Lung (tissue), 11 donors: ENCODE measurements at regions not wholly inside any gene's neighbourhood (a gene's known extent, or its start where the extent isn't known, plus 50 kb on each side); places are given as distances from the start of the nearest gene placed in this dataset.

ENCODE experiments used
- ATAC-seq: fragments of 200-7000 bp; cut with Tn5 transposase; one replicate; pipeline ENCODE4 v1.9.1; 2020; ENCODE audit warnings: moderate number of reproducible peaks; ENCODE audit not compliant: insufficient read depth, low FRiP score
- DNase-seq, 3 donors: peaks; one replicate each; pipeline ENCODE4 v3.0.0-alpha.2; 2013 to 2017
- H3K27ac ChIP-seq, 2 donors: one replicate each; pipeline ENCODE4 v1.5.1; 2013; ENCODE audit warnings: mild to moderate bottlenecking in 2 of 2, moderate library complexity in 2 of 2, control low read depth in 1 of 2, inconsistent platforms in 1 of 2, low read depth in 1 of 2, low read length in 1 of 2
- H3K27me3 ChIP-seq, 3 donors: one replicate each; pipeline ENCODE4 v1.5.1; 2013; ENCODE audit warnings: low read length in 2 of 3; ENCODE audit not compliant: control insufficient read depth in 3 of 3, insufficient read depth in 3 of 3
- H3K36me3 ChIP-seq, 4 donors: one replicate each; pipeline ENCODE4 v1.5.1; 2013; ENCODE audit warnings: low read length in 4 of 4, mild to moderate bottlenecking in 1 of 4, moderate library complexity in 1 of 4; ENCODE audit not compliant: control insufficient read depth in 4 of 4, insufficient read depth in 4 of 4
- H3K4me1 ChIP-seq, 5 donors: one replicate each; pipeline ENCODE4 v1.5.1; 2013; ENCODE audit warnings: low read length in 5 of 5, mild to moderate bottlenecking in 2 of 5, moderate library complexity in 1 of 5; ENCODE audit not compliant: control insufficient read depth in 5 of 5, insufficient read depth in 5 of 5
- H3K4me3 ChIP-seq: one replicate; pipeline ENCODE4 v1.5.1; 2013; ENCODE audit warnings: mild to moderate bottlenecking, control low read depth, moderate library complexity
- H3K9ac ChIP-seq, 2 donors: one replicate each; pipeline ENCODE4 v1.5.1; 2013; ENCODE audit warnings: low read length in 2 of 2, control low read depth in 1 of 2; ENCODE audit not compliant: insufficient read depth in 1 of 2
- H3K9me3 ChIP-seq, 4 donors: one replicate each; pipeline ENCODE4 v1.5.1; 2013; ENCODE audit warnings: low read length in 3 of 4, mild to moderate bottlenecking in 1 of 4, moderate library complexity in 1 of 4; ENCODE audit not compliant: control insufficient read depth in 4 of 4, insufficient read depth in 3 of 4
- CTCF ChIP-seq: IDR thresholded peaks from 2 replicates; pipeline ENCODE4 v1.5.1; 2012; ENCODE audit warnings: mild to moderate bottlenecking; ENCODE audit errors: control extremely low read depth, extremely low read depth
- whole genome bisulfite sequencing, 2 donors: extraction: QIAGEN DNeasy Blood & Tissue Kit; methylation state at CpG; one replicate each; pipeline ENCODE4 v1.1.7; 2013; 5-methylcytosine and 5-hydroxymethylcytosine counted together
- donor health status: control.
- donor health status: control.
- donor health status: Bipolar disorder and iron deficiency.
- donor health status: healthy.
- donor health status: DM: yes; HTN: yes; CAD: no.

GRCh38 chr9:20224756-20225155 is 397.5 kb downstream of the MLLT3 start:
- no peak overlapping the region for H3K27ac ChIP-seq
- H3K27me3 ChIP-seq: no peaks in the 10 kb centered on the region
- no peaks in the 10 kb centered on the region for H3K36me3 ChIP-seq
- TF ChIP-seq CTCF: no peak
- 50 to 64% methylated on average over 1 of the region's 1 CpG for WGBS, 2 donors
- no peaks in the 10 kb centered on the region for H3K4me1 ChIP-seq
- H3K4me3 ChIP-seq: no peak overlapping the region
- DNase-seq (no peak), ATAC-seq (no peak)
- H3K9me3 ChIP-seq: no peaks in the 10 kb centered on the region
- H3K9ac ChIP-seq: no peak overlapping the region

DNA sequence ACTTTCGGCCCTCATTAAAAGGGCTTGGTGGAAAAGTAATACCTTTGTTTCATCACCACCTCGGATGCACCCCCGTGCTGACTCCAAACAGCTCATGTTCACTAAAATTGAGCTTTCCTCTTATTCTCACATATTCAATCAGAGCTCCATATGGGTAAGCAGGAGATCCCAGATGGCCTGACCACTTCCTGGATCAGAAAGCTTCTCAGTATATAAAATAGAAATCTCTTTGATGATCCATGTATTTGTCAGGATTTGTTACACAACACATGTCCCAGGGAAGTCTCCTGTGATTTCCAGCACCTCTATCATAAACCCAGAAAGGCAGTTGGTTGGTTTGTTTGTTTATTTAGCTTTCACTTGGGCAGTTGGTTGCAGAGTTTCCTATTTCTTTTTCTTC is 402.0 kb downstream of the MLLT3 start:
- TF ChIP-seq CTCF: no peak
- no peak for DNase-seq
- H3K9me3 ChIP-seq: no peaks in the 10 kb centered on the region
- 84 to 90% methylated on average over 3 of the region's 3 CpGs for WGBS, 2 donors
- no peaks in the 10 kb centered on the region for H3K4me1 ChIP-seq
- H3K27me3 ChIP-seq: no peaks in the 10 kb centered on the region
- H3K4me3 ChIP-seq: no peak overlapping the region
- no peak overlapping the region for H3K9ac ChIP-seq
- H3K27ac ChIP-seq: no peak overlapping the region
- no peak for ATAC-seq
- H3K36me3 ChIP-seq: no peaks in the 10 kb centered on the region

GRCh38 chr9:20219437-20219836 is 402.9 kb downstream of the MLLT3 start:
- H3K4me1 ChIP-seq: no peaks in the 10 kb centered on the region
- DNase-seq (no peak), ATAC-seq (no peak)
- H3K27ac ChIP-seq: no peak overlapping the region
- H3K36me3 ChIP-seq: no peaks in the 10 kb centered on the region
- H3K27me3 ChIP-seq: no peaks in the 10 kb centered on the region
- no peak overlapping the region for H3K4me3 ChIP-seq
- TF ChIP-seq CTCF: no peak
- 56 to 68% methylated on average over 5 of the region's 5 CpGs for WGBS, 2 donors
- H3K9me3 ChIP-seq: no peaks in the 10 kb centered on the region
- H3K9ac ChIP-seq: no peak overlapping the region

- 79% methylated on average over 3 of the region's 3 CpGs for WGBS, 2 donors
- H3K36me3 ChIP-seq: no peaks in the 10 kb centered on the region
- TF ChIP-seq CTCF: no peak
- DNase-seq: no peak
- no peaks in the 10 kb centered on the region for H3K27me3 ChIP-seq
- no peak for ATAC-seq
- H3K9me3 ChIP-seq: no peaks in the 10 kb centered on the region
- no peak overlapping the region for H3K4me3 ChIP-seq
- no peak overlapping the region for H3K27ac ChIP-seq
- no peak overlapping the region for H3K9ac ChIP-seq
- H3K4me1 ChIP-seq: no peaks in the 10 kb centered on the region
Observed at GRCh38 chr9:20217596-20217995, 404.7 kb downstream of the MLLT3 start.
